Glutamatergic neuron (in vitro differentiated cells): ENCODE measurements at regions not wholly inside any gene's neighbourhood (a gene's known extent, or its start where the extent isn't known, plus 50 kb on each side); places are given as distances from the start of the nearest gene placed in this dataset.

Experiments
- DNase-seq: peaks from one replicate; pipeline ENCODE4 v3.0.0; 2022
- H3K27ac Mint-ChIP-seq: one replicate; pipeline ENCODE4 v1.8.0; 2020; ENCODE audit warnings: mild to moderate bottlenecking, mixed read lengths, inconsistent platforms; ENCODE audit not compliant: unreplicated experiment
- H3K27me3 Mint-ChIP-seq: one replicate; pipeline ENCODE4 v1.8.0; 2020; ENCODE audit warnings: mild to moderate bottlenecking, moderate library complexity, mixed read lengths, inconsistent platforms; ENCODE audit not compliant: unreplicated experiment
- H3K36me3 Mint-ChIP-seq: one replicate; pipeline ENCODE4 v1.8.0; 2020; ENCODE audit warnings: mild to moderate bottlenecking, mixed read lengths, inconsistent platforms; ENCODE audit not compliant: unreplicated experiment
- H3K4me1 Mint-ChIP-seq: one replicate; pipeline ENCODE4 v1.8.0; 2020; ENCODE audit warnings: mild to moderate bottlenecking, low read depth, mixed read lengths, inconsistent platforms; ENCODE audit not compliant: unreplicated experiment
- H3K4me3 Mint-ChIP-seq: one replicate; pipeline ENCODE4 v1.8.0; 2020; ENCODE audit warnings: mild to moderate bottlenecking, mixed read lengths, inconsistent platforms; ENCODE audit not compliant: unreplicated experiment
- H3K9me3 Mint-ChIP-seq: one replicate; pipeline ENCODE4 v1.8.0; 2020; ENCODE audit warnings: mild to moderate bottlenecking, moderate library complexity, mixed read lengths, inconsistent platforms; ENCODE audit not compliant: unreplicated experiment
- CTCF ChIP-seq: fragments of 200-600 bp; sonication (generic); IDR thresholded peaks from one replicate; pipeline ENCODE4 v1.5.0; 2021; ENCODE audit not compliant: partially characterized antibody, unreplicated experiment

DNA sequence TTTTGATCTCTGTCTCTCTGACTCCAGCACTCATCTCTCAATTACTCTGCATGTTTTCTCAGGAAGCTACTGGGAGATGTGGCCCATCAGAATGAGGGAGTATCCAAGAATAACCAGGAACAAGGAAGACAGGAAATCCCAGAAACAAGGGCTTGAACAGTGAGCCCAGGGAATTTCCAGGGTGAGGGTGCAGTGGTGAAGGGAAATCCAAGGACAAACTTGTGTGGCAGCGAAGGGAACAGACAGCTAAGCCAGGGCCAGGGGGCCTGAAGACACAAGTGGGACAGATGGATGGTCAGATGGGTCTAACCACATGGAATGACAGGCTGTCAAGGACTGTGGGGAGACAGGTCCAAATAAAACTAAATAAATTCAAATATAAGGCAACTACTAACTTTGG is 121.8 kb upstream of the ERRFI1 start:
- H3K9me3 Mint-ChIP-seq: no peaks in the 10 kb centered on the region
- no peak overlapping the region for H3K27ac Mint-ChIP-seq
- DNase-seq: no peak
- no peak for TF ChIP-seq CTCF
- H3K36me3 Mint-ChIP-seq: no peaks in the 10 kb centered on the region
- H3K4me3 Mint-ChIP-seq: no peak overlapping the region
- H3K27me3 Mint-ChIP-seq: peaks cover 5% of the 10 kb centered on the region
- H3K4me1 Mint-ChIP-seq: peaks cover 12% of the 10 kb centered on the region

DNA sequence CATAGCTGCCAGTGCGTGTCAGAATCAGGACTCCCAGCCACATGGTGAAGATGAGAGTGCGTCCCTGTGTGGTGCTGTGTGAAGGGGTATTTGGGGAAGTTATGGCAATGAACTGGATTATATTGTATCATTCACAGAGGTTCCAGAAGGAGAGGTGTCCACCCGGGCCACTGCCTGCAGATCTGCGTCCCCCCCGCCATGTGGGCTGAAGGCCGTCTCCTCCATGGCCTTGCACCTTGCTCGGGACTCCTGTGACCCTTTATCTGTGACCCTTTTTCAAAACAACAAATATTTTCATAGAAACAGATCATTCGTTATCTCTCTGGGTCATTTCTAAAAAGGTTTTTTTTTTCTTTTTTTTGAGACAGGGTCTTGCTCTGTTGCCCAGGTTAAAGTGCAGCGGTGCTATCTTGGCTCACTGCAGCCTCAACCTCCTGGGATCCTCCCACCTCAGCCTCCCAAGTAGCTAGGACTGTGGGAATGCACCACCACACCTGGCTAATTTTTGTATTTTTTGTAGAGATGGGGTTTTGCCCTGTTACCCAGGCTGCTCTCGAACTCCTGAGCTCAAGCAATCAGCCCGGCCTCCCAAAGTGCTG is 120.2 kb upstream of the ERRFI1 start:
- Mint-ChIP-seq H3K27ac (no peak overlapping the region), H3K4me1 (peaks cover 12% of the 10 kb centered on the region), H3K9me3 (no peaks in the 10 kb centered on the region), H3K4me3 (no peak overlapping the region), H3K27me3 (peaks cover 5% of the 10 kb centered on the region), H3K36me3 (no peaks in the 10 kb centered on the region)
- DNase-seq: no peak
- TF ChIP-seq CTCF: no peak

GRCh38 chr1:8145545-8146202 is 119.6 kb upstream of the ERRFI1 start:
- no peaks in the 10 kb centered on the region for H3K9me3 Mint-ChIP-seq
- TF ChIP-seq CTCF: no peak
- no peak overlapping the region for H3K27ac Mint-ChIP-seq
- no peak overlapping the region for H3K4me3 Mint-ChIP-seq
- no peaks in the 10 kb centered on the region for H3K36me3 Mint-ChIP-seq
- peaks cover 5% of the 10 kb centered on the region for H3K27me3 Mint-ChIP-seq
- peaks cover 12% of the 10 kb centered on the region for H3K4me1 Mint-ChIP-seq
- no peak for DNase-seq

DNA sequence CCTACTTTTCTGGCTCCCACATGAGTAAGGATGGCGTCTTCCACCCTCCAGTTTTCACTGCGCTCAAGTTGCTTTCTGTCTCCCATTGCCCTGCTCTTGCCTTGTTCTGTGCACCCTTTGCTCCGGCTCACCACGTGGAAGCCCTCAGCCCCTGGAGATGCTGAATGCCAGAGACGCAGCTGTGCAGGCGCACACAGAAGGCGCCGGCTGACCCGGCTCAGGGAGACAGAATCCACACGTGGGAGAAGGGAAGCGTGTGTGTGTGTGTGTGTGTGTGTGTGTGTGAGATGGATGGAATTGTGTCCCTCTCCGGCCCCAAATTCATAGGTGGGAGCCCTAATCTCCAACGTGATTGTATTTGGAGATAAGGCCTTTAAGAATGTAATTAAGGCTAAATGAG is 118.2 kb upstream of the ERRFI1 start:
- H3K27me3 Mint-ChIP-seq: peaks cover 5% of the 10 kb centered on the region
- peaks cover 12% of the 10 kb centered on the region for H3K4me1 Mint-ChIP-seq
- H3K27ac Mint-ChIP-seq: no peak overlapping the region
- no peaks in the 10 kb centered on the region for H3K36me3 Mint-ChIP-seq
- no peak for TF ChIP-seq CTCF
- no peak for DNase-seq
- peaks cover 1% of the 10 kb centered on the region for H3K9me3 Mint-ChIP-seq
- H3K4me3 Mint-ChIP-seq: no peak overlapping the region

DNA sequence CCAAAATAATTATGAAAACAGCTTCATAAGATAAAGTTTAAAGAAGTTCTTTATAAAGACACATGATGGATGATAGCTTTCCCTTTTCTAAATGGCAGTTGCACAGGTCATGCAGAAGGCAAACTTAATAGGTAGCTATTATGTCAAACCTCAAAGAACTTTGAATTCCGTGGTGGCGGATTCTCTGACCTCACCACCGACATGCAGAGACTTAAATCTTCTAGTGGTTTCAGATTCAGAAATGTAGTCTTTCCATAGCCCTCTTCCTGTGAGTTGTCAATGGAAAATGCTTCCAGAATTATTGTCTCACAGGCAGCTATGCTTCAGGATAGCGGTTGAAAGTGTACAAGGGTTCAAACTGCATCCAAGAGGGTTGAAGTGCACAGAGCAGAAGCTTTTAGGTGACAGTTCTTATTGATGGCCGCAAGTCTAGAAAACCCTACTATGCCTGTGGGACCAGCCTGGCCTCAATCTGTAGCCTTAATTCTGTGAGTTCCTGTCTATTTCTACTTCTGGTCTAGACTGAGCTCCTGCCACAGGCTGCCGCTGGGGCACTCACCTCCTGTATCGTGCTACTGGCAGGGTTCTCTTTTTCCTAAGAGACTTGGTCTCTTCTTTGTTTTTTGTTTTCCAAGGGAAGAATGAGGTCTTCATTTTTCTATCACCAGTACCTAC is 117.0 kb upstream of the ERRFI1 start:
- no peak for TF ChIP-seq CTCF
- peaks cover 5% of the 10 kb centered on the region for H3K27me3 Mint-ChIP-seq
- no peak overlapping the region for H3K4me3 Mint-ChIP-seq
- peaks cover 1% of the 10 kb centered on the region for H3K9me3 Mint-ChIP-seq
- peaks cover 12% of the 10 kb centered on the region for H3K4me1 Mint-ChIP-seq
- no peak overlapping the region for H3K27ac Mint-ChIP-seq
- no peak for DNase-seq
- H3K36me3 Mint-ChIP-seq: no peaks in the 10 kb centered on the region
